ENCODE measurements at regions not wholly inside any gene's neighbourhood (a gene's known extent, or its start where the extent isn't known, plus 50 kb on each side); places are given as distances from the start of the nearest gene placed in this dataset.
"Not testable (repeated sequence)": the region's sequence is repeated elsewhere in the genome, so short reads cannot be mapped to it uniquely, and the experiment has no call there.

DNA sequence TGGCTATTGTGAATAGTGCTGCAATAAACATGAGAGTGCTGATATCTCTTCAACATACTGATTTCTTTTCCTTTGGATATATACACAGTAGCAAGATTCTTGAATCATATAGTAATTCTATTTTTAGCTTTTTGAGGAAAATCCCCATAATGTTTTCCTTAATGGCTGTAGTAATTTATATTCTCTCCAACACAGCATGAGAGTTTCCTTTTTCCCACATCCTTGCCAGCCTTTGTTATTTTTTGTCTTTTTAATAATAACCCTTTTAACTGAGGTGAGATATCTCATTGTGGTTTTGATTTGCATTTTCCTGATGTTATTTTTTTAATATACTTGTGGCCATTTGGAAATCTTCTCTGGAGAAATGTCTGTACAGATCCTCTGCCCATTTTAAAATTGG, 132.6 kb downstream of the PRL start:
- no peak for DNase-seq

DNA sequence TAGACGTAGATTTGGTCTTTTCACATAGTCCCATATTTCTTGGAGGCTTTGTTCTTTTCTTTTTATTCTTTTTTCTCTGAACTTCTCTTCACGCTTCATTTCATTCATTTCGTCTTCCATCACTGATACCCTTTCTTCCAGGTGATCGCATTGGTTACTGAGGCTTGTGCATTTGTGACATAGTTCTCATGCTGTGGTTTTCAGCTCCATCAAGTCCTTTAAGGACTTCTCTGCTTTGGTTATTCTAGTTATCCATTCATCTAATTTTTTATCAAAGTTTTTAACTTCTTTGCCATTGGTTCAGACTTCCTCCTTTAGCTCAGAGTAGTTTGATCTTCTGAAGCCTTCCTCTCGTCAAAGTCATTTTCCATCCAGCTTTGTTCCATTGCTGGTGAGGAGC, 125.8 kb downstream of the PRL start:
- not testable (repeated sequence) for DNase-seq

GRCh38 chr6:22171885-22172284, 125.0 kb downstream of the PRL start:
- not testable (repeated sequence) for DNase-seq

GRCh38 chr6:22173311-22173710, 123.5 kb downstream of the PRL start:
- no peak for DNase-seq

DNA sequence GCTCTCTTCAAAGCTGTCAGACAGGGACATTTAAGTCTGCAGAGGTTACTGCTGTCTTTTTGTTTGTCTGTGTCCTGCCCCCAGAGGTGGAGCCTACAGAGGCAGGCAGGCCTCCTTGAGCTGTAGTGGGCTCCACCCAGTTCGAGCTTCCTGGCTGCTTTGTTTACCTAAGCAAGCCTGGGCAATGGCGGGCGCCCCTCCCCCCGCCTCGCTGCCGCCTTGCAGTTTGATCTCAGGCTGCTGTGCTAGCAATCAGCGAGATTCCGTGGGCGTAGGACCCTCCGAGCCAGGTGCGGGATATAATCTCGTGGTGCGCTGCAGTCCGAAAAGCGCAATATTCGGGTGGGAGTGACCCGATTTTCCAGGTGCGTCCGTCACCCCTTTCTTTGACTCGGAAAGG, 116.6 kb downstream of the PRL start:
- DNase-seq = not testable (repeated sequence)

DNA sequence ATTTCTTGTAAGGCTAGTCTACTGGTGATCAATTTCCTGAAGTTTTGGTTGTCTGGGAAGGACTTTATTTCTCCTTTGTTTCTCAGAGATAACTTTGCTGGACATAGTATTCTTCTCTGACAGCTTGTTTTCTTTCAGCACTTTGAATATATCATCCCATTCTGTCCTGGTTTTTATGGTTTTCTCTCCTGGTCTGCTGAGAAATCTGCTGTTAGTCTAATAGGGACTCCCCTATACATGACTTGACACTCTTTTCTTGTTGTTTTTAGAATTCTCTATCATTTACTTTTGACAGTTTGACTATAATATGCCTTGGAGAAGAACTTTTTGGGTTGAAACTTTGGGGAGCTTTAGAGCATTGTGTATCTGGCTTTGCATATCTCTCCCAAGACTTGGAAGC, 112.5 kb downstream of the PRL start:
- no peak for DNase-seq

DNA sequence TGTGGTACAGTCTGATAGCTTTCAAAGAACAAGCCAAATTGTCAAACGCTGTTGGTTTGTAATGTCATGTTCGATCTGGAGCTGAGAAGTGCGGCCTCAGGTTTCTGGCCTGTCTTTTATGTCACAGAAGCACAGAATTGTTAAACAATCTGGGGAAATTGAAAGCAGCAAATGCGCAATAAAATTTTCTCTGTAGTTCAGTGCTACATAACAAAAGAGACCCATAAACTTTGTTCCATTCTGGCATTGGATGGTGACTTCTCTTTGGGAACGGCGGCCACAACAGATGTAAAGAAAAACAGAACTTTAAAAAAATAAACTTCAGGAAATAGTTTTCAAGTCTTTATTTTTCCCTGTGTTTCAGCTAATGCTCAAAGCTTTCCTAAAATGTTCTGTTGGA, 106.9 kb downstream of the PRL start:
- no peak for DNase-seq

DNA sequence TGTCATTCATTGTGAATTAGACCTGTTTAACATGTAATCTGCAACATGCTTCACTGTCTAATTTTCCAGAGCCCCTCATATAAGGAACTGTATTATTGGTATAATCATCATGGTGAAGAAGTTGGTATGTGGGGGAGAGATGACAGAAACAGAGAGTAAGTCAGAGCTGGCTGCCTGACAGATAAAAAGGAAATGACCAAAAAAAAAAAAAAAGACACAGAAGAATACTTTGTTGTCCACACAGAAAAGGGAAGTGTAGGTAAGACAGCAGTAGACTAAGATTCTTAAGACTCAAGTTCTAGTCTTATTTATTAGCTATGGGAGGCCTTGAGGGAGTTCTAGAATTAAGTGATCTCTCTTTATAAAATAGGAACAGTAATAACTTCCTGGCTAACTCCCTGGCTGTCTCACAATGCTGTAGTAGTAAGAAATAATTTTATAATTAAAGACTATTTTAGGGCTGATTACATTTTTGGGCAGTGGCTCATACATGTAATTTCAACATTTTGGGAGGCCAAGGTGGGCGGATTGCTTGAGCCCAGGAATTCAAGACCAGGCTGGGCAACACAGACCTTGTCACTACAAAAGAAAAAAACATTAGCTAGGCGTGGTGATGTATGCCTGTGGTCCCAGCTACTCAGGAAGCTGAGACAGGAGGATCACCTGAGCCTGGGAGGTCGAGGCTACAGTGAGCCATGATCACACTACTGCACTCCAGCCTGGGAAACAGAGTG, 102.5 kb downstream of the PRL start:
- DNase-seq = no peak

- DNase-seq = no peak
These were observed 97.1 kb downstream of the PRL start for GRCh38 chr6:22199771-22200170.

- no peak for DNase-seq
These were observed 92.7 kb downstream of the PRL start for GRCh38 chr6:22204153-22204552.

DNA sequence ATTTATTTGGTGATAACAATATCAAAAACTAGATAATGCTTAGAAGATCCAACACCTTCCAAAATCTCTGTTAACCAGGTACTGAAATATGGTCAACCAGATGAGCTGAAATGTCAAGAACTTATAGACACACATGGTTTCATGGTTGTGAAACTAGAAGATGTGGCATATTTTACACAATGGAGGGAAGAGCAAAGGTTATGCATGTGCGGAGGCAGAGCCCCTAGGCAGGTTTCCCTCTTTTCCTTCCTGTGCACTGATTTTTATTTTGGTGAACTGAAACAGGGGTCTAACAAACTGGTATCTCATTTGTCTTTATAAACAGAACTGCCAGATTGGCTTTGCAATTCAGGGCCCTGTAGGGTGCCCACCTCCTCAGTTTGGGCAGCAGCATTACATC, 91.6 kb downstream of the PRL start:
- DNase-seq = no peak

DNA sequence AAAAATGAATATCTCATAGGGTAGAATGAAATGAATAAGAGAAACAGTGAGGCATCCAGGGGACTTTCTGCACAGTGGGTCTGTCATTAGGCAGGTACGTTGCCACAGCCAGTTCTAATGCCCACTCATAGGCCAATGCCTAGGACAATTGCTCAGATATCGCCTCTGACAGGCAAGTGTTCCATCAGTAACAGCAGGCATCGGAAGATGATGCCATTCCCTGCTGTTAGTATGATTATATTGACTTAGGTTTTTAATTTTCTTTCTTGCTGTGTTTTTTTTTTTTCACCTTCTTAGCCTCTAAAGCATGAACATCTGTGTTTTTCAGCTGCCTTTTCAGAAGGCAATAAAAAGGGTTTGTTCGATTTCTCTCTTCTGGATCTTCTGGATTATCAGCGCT, 90.7 kb downstream of the PRL start:
- no peak for DNase-seq

DNA sequence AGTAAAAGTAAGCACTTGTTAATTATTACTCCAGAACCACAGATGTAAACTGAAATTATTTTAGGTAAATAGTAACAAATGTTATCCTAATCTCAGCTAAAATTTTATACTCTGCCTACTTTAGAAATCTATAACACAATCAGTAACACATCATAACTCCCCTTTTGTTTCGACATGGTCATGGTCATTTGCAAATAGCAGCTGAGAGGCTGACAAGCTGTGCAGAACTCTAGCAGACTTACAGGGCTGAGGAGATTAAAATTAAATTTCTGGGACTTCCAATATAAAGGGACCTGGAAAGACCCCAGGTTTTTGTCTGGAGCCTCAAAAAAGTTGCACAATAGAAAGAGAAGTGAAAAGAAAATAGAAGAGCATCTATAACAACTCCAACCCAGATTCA, 88.8 kb downstream of the PRL start:
- no peak for DNase-seq

DNA sequence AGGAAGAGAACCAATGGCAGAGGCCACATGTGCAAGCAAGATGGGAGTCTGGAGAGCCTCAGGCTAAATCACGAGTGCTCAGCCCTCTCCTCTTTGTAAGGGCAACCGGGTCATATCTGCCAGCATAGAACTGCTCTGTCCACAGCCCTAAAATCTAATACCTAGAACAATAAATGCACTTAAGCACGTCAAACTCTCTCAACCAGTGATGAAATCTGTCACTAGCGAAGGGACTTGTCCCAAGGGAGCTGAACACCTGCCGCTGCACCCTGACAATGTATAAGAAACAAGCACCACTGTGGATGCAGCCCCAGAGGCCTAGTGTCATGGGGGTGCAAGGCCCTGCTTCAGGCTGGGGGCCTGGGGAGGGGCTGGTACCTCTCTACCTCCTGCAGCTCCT, 82.5 kb downstream of the PRL start:
- no peak for DNase-seq

DNA sequence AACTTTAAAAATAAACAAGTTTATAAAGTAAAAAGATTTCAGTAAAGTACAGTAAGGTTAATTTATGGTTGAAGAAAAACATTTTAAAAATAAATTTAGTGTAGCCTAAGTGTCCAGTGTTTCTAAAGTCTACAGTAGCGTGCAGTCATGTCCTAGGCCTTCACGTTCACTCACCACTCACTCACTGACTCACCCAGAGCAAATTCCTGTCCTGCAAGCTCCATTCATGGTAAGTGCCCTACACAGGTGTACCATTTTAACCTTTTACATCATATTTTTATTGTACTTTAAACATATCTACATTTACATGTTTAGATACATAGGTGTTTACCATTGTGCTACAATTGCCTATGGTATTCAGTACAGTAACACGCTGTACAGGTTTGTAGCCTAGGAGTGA, 81.4 kb downstream of the PRL start:
- DNase-seq = not testable (repeated sequence)

- no peak for DNase-seq
These were observed 78.4 kb downstream of the PRL start for GRCh38 chr6:22218410-22218809.

- no peak for DNase-seq
These were observed 76.9 kb downstream of the PRL start for GRCh38 chr6:22219925-22220324.

DNA sequence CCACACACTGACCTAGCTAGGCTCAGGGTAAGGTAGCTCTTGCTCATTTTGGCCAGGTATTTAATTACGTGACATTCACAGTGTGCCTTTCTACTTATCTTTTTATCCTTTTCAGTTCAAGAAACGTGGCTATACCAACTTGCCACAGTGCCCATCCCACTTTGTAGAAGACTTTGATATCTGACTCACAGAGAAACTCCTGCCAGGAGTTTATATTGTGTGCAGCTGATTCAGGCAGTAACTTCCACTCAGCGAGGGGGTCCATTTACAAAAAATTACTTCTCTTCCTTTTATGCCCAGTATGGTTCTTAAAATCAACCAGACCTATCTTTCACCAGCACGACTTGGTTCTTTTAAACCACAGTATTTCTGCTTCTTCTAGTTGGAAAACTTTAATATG, 75.6 kb downstream of the PRL start:
- no peak for DNase-seq

DNA sequence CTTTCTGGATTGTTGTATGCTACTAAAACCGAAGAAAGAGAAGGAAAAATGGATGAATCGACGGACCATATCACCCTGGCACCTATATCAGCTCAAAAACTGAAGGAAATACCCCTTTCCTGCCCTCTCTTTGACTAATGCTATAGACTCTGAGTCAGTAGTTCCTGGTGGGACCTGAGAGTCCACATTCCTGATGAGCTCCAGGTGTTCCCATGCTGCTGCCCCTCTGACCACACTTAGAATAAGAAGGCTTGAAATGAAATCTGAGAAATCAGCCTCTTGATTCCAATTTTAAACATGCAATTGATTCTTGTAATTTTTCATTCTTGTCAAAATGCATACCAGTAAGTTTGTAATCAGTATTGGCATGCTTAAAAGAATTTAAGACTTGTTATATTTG, 75.2 kb downstream of the PRL start:
- no peak for DNase-seq

GRCh38 chr6:22222469-22222868, 74.4 kb downstream of the PRL start:
- no peak for DNase-seq

GRCh38 chr6:22227824-22228610, 68.8 kb downstream of the PRL start:
- no peak for DNase-seq

DNA sequence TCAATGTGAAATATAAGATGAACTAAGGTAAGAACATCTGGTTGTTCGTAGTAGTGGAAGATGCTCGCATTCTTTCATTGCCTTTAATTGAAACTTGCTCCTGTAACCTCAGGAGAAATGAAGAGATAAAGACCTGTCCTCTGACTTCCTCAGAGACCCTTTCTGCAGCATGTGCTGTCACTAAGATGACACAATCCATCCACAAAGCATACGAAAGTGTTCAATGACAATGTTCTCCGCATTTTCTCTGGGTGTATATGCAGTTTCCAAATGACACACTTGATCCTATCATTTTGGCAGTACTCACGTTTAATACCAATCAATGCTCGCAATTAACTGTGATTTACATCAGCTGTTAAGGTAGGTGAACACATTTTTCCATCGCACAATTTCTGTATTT, 65.8 kb downstream of the PRL start:
- no peak for DNase-seq

DNA sequence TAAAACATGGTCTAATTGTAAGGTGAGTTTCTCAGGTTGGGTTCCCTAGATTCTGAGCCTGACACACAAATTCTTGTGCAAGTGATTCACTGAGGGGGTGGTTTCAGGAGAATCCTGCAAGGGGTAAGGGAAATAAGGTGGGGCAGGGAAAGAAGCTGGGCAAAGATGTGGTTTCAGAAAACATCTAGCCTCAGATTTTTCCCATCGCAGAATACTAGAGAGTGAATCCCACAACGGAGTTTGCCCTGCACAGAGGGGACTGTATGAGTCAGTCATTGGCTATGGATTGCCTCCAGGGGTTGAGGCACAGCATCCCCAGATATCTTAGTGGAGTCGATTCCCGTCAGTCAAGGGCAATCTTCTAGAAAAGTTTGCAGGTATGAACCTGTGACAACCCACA, 65.2 kb downstream of the PRL start:
- DNase-seq = no peak

GRCh38 chr6:22236626-22237414, 60.0 kb downstream of the PRL start:
- DNase-seq = no peak
